GM12878 (cell line): ENCODE measurements at regions not wholly inside any gene's neighbourhood (a gene's known extent, or its start where the extent isn't known, plus 50 kb on each side); places are given as distances from the start of the nearest gene placed in this dataset.

Source experiments
- ATAC-seq: fragments of 200-7000 bp; cut with Tn5 transposase; 3 replicates; pipeline ENCODE4 v1.9.1; 2020; ENCODE audit warnings: mild to moderate bottlenecking, moderate library complexity
- BruUV-seq: library from RNA; stranded (reverse); fragments of 400-500 nt; replicated peaks from 2 replicates; lab custom pipeline; 2021; lab: Mats Ljungman, UMichigan
- CTCF ChIA-PET: fragments of 300-600 bp; sonication (Branson Sonifier 250); formaldehyde crosslinking; extraction: SDS; loops from one replicate; lab custom pipeline; 2021; ENCODE audit warnings: inconsistent platforms; lab: Yijun Ruan, JAX
- POLR2A ChIA-PET: fragments of 350-600 bp; formaldehyde crosslinking; extraction: SDS; loops from one replicate; lab custom pipeline; 2021; ENCODE audit warnings: inconsistent platforms; lab: Charles Lee
- RAD21 ChIA-PET: fragments of 300-600 bp; sonication (Branson Sonifier 250); formaldehyde crosslinking; loops from one replicate; lab custom pipeline; 2023; ENCODE audit warnings: antibody characterized with exemption; ENCODE audit not compliant: unreplicated experiment; lab: Charles Lee
- SMC1A ChIA-PET: fragments of 300-600 bp; sonication (Branson Sonifier 250); formaldehyde crosslinking; loops from one replicate; lab custom pipeline; 2023; ENCODE audit not compliant: unreplicated experiment, uncharacterized antibody; lab: Charles Lee
- DNase-seq: peaks from one replicate; pipeline ENCODE4 v3.0.0-alpha.2; 2011; ENCODE audit warnings: low read depth, low spot score
- FAIRE-seq: peaks from 3 replicates; lab custom pipeline; 2011; peaks lifted over from hg19 to GRCh38; lab: Jason Lieb, UNC
- H2AFZ ChIP-seq: 2 replicates; pipeline ENCODE4 v1.6.0; 2011; ENCODE audit warnings: low read depth, low read length, control low read depth; ENCODE audit not compliant: control insufficient read depth
- H3K27ac ChIP-seq: 2 replicates; pipeline ENCODE4 v1.5.1; 2011; ENCODE audit warnings: control low read depth; ENCODE audit not compliant: control insufficient read depth, insufficient read depth
- H3K27me3 ChIP-seq, 2 experiments: replicated peaks in 1 of 2; 2 replicates each; pipeline versions ENCODE4 v1.6.0 to v1.6.1; 2011; ENCODE audit warnings: low read length in 1 of 2; ENCODE audit not compliant: control insufficient read depth in 2 of 2, insufficient read depth in 2 of 2
- H3K36me3 ChIP-seq, 2 experiments: 2 replicates each; pipeline ENCODE4 v1.5.1; 2011; ENCODE audit warnings: low read length in 1 of 2; ENCODE audit not compliant: control insufficient read depth in 2 of 2, insufficient read depth in 2 of 2
- H3K4me1 ChIP-seq: 2 replicates; pipeline ENCODE4 v1.6.1; 2011; ENCODE audit warnings: mild to moderate bottlenecking, low read length, moderate library complexity, mixed read lengths; ENCODE audit not compliant: control insufficient read depth, insufficient read depth
- H3K4me2 ChIP-seq: 2 replicates; pipeline ENCODE4 v1.6.0; 2011; ENCODE audit warnings: control low read depth; ENCODE audit not compliant: control insufficient read depth, insufficient read depth
- H3K4me3 ChIP-seq: fragments of 200-600 bp; sonication (generic); 2 replicates; pipeline ENCODE4 v1.5.1; 2016
- H3K79me2 ChIP-seq: 2 replicates; pipeline ENCODE4 v1.6.0; 2011; ENCODE audit warnings: low read length; ENCODE audit not compliant: control insufficient read depth, insufficient read depth
- H3K9ac ChIP-seq: 2 replicates; pipeline ENCODE4 v1.8.0; 2011; ENCODE audit warnings: low read length, control low read depth, mixed read lengths; ENCODE audit not compliant: control insufficient read depth, insufficient read depth
- H3K9me3 ChIP-seq: replicated peaks from 3 replicates; pipeline ENCODE4 v1.5.1; 2011; ENCODE audit warnings: mild to moderate bottlenecking, low read length; ENCODE audit not compliant: control insufficient read depth, insufficient read depth
- H4K20me1 ChIP-seq: 2 replicates; pipeline ENCODE4 v1.6.0; 2011; ENCODE audit not compliant: control insufficient read depth, insufficient read depth
- CREM ChIP-seq: IDR thresholded peaks from 2 replicates; pipeline ENCODE4 v1.6.1; 2014; ENCODE audit warnings: antibody characterized with exemption, low read depth
- DPF2 ChIP-seq: fragments of 450-650 bp; IDR thresholded peaks from 2 replicates; pipeline ENCODE4 v1.6.1; 2017; ENCODE audit warnings: mild to moderate bottlenecking
- HDAC6 ChIP-seq: fragments of 200-600 bp; sonication (generic); IDR thresholded peaks from one replicate; pipeline ENCODE4 v1.8.0; 2017; ENCODE audit warnings: antibody characterized with exemption; ENCODE audit not compliant: unreplicated experiment
- HSF1 ChIP-seq: fragments of 150-350 bp; IDR thresholded peaks from 2 replicates; pipeline ENCODE4 v1.6.1; 2014; ENCODE audit warnings: mild to moderate bottlenecking, low read depth, low read length
- JUNB ChIP-seq: IDR thresholded peaks from 2 replicates; pipeline ENCODE4 v1.6.1; 2016; ENCODE audit warnings: antibody characterized with exemption, mild to moderate bottlenecking
- MAX ChIP-seq: IDR thresholded peaks from 2 replicates; pipeline ENCODE4 v1.6.1; 2012; ENCODE audit warnings: low read depth, low read length, improper control_type of control experiment
- NFIC ChIP-seq: IDR thresholded peaks from 2 replicates; pipeline ENCODE4 v1.6.1; 2012; ENCODE audit warnings: low read depth, mild to moderate bottlenecking, inconsistent platforms, low read length, moderate library complexity
- NR2F1 ChIP-seq: fragments of 450-650 bp; conservative IDR thresholded peaks from 2 replicates; pipeline ENCODE4 v1.6.1; 2017; ENCODE audit warnings: mild to moderate bottlenecking
- PML ChIP-seq: IDR thresholded peaks from 2 replicates; pipeline ENCODE4 v1.6.1; 2012; ENCODE audit warnings: low read length, inconsistent platforms
- SUZ12 ChIP-seq: fragments of 200-600 bp; sonication (generic); IDR thresholded peaks from one replicate; pipeline ENCODE4 v1.6.1; 2018; ENCODE audit warnings: antibody characterized with exemption, mild to moderate bottlenecking; ENCODE audit not compliant: unreplicated experiment
- TAF1 ChIP-seq: IDR thresholded peaks from 2 replicates; pipeline ENCODE4 v1.6.1; 2011; ENCODE audit warnings: mild to moderate bottlenecking, low read depth, low read length, borderline replicate concordance
- WGBS: methylation state at CpG from one replicate; pipeline ENCODE4 v1.1.6; 2016; ENCODE audit warnings: low lambda C conversion rate; ENCODE audit not compliant: insufficient replicate concordance, insufficient coverage; ENCODE audit errors: missing lambda C conversion rate; 5-methylcytosine and 5-hydroxymethylcytosine counted together
- in situ Hi-C: fragments of 300-500 bp; cut with MboI; formaldehyde crosslinking; loops from 9 replicates; pipeline ENCODE4 v1.14.3; 2018; ENCODE audit warnings: mixed read lengths
- intact Hi-C: fragments of 100-400 bp; cut with micrococcal nuclease; formaldehyde crosslinking; loops from one replicate; pipeline ENCODE4 v1.14.2; 2022; ENCODE audit not compliant: unreplicated experiment
- TF ChIP-seq, protein P1 (sequence below): fragments of 450-650 bp; IDR thresholded peaks from 2 replicates; pipeline ENCODE4 v1.6.1; 2018; ENCODE audit warnings: mild to moderate bottlenecking, low read depth, moderate library complexity; ENCODE audit not compliant: partially characterized antibody
- TF ChIP-seq, protein P2 (sequence below): IDR thresholded peaks from 2 replicates; pipeline ENCODE4 v1.6.1; 2012; ENCODE audit warnings: low read depth, low read length, improper control_type of control experiment
- TF ChIP-seq, protein P3 (sequence below): fragments of 450-650 bp; IDR thresholded peaks from 2 replicates; pipeline ENCODE4 v1.6.1; 2017; ENCODE audit warnings: mild to moderate bottlenecking, moderate library complexity

- WGBS = 22% methylated on average over 6 of the region's 7 CpGs
- TF ChIP-seq, protein P1, sequence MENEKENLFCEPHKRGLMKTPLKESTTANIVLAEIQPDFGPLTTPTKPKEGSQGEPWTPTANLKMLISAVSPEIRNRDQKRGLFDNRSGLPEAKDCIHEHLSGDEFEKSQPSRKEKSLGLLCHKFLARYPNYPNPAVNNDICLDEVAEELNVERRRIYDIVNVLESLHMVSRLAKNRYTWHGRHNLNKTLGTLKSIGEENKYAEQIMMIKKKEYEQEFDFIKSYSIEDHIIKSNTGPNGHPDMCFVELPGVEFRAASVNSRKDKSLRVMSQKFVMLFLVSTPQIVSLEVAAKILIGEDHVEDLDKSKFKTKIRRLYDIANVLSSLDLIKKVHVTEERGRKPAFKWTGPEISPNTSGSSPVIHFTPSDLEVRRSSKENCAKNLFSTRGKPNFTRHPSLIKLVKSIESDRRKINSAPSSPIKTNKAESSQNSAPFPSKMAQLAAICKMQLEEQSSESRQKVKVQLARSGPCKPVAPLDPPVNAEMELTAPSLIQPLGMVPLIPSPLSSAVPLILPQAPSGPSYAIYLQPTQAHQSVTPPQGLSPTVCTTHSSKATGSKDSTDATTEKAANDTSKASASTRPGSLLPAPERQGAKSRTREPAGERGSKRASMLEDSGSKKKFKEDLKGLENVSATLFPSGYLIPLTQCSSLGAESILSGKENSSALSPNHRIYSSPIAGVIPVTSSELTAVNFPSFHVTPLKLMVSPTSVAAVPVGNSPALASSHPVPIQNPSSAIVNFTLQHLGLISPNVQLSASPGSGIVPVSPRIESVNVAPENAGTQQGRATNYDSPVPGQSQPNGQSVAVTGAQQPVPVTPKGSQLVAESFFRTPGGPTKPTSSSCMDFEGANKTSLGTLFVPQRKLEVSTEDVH = no peak
- no peak for TF ChIP-seq TAF1
- no peak for TF ChIP-seq HSF1
- TF ChIP-seq CREM = no peak
- no peak for TF ChIP-seq SUZ12
- TF ChIP-seq, protein P2, sequence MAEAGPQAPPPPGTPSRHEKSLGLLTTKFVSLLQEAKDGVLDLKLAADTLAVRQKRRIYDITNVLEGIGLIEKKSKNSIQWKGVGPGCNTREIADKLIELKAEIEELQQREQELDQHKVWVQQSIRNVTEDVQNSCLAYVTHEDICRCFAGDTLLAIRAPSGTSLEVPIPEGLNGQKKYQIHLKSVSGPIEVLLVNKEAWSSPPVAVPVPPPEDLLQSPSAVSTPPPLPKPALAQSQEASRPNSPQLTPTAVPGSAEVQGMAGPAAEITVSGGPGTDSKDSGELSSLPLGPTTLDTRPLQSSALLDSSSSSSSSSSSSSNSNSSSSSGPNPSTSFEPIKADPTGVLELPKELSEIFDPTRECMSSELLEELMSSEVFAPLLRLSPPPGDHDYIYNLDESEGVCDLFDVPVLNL = no peak
- TF ChIP-seq NFIC = no peak
- TF ChIP-seq JUNB = no peak
- TF ChIP-seq, protein P3, sequence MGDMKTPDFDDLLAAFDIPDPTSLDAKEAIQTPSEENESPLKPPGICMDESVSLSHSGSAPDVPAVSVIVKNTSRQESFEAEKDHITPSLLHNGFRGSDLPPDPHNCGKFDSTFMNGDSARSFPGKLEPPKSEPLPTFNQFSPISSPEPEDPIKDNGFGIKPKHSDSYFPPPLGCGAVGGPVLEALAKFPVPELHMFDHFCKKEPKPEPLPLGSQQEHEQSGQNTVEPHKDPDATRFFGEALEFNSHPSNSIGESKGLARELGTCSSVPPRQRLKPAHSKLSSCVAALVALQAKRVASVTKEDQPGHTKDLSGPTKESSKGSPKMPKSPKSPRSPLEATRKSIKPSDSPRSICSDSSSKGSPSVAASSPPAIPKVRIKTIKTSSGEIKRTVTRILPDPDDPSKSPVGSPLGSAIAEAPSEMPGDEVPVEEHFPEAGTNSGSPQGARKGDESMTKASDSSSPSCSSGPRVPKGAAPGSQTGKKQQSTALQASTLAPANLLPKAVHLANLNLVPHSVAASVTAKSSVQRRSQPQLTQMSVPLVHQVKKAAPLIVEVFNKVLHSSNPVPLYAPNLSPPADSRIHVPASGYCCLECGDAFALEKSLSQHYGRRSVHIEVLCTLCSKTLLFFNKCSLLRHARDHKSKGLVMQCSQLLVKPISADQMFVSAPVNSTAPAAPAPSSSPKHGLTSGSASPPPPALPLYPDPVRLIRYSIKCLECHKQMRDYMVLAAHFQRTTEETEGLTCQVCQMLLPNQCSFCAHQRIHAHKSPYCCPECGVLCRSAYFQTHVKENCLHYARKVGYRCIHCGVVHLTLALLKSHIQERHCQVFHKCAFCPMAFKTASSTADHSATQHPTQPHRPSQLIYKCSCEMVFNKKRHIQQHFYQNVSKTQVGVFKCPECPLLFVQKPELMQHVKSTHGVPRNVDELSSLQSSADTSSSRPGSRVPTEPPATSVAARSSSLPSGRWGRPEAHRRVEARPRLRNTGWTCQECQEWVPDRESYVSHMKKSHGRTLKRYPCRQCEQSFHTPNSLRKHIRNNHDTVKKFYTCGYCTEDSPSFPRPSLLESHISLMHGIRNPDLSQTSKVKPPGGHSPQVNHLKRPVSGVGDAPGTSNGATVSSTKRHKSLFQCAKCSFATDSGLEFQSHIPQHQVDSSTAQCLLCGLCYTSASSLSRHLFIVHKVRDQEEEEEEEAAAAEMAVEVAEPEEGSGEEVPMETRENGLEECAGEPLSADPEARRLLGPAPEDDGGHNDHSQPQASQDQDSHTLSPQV = no peak
- no peak for TF ChIP-seq MAX
- no peak for TF ChIP-seq HDAC6
- no peak for TF ChIP-seq PML
- TF ChIP-seq DPF2 = no peak
- TF ChIP-seq NR2F1 = no peak
These were observed 1115.7 kb downstream of the TMEM121 start for GRCh38 chr14:106642090-106642489.

More at GRCh38 chr14:106642090-106642489, 1115.7 kb downstream of the TMEM121 start:
- no peaks in the 10 kb centered on the region for H4K20me1 ChIP-seq
- in situ Hi-C loops (no loop called here), intact Hi-C loops (no loop called here)
- H3K27me3 ChIP-seq = peaks cover 0 to 3% of the 10 kb centered on the region in 2 experiments; a peak in 2 of 4 replicates
- no TSS peak for BruUV-seq
- SMC1A ChIA-PET = no interaction called here
- no peak overlapping the region for H3K27ac ChIP-seq
- H3K9me3 ChIP-seq = no peaks in the 10 kb centered on the region
- no peak overlapping the region for H3K9ac ChIP-seq
- H3K36me3 ChIP-seq = no peaks in the 10 kb centered on the region
- CTCF ChIA-PET = interaction anchor here (0.6 to 1.4 kb wide), 4 partner anchors 20 to 141 kb away, joined by 3 to 6 read pairs (median 4); no protein-coding TSS in a partner anchor
- no peaks in the 10 kb centered on the region for H3K79me2 ChIP-seq
- DNase-seq (no peak), ATAC-seq (no peak), FAIRE-seq (no peak)
- H2AFZ ChIP-seq = no peak overlapping the region
- POLR2A ChIA-PET = no interaction called here
- H3K4me2 ChIP-seq = no peak overlapping the region
- H3K4me1 ChIP-seq = no peaks in the 10 kb centered on the region
- no peak overlapping the region for H3K4me3 ChIP-seq
- RAD21 ChIA-PET = no interaction called here
